ENCODE measurements at regions not wholly inside any gene's neighbourhood (a gene's known extent, or its start where the extent isn't known, plus 50 kb on each side); places are given as distances from the start of the nearest gene placed in this dataset.

- H3K9ac ChIP-seq (ENCODE audit: low read depth in 1 of 2, low read length in 2 of 2), result no peak overlapping the region
- TF ChIP-seq MAX (IDR thresholded peaks at IDR 0.05), result no peak
- TF ChIP-seq REST (IDR thresholded peaks at IDR 0.05), result no peak
- no peak for TF ChIP-seq GABPA (IDR thresholded peaks at IDR 0.05 in 1 of 2, conservative IDR thresholded peaks at IDR 0.05 in 1 of 2)
- TF ChIP-seq TAF1 (conservative IDR thresholded peaks at IDR 0.05), result no peak
- TF ChIP-seq FOXA2 (IDR thresholded peaks at IDR 0.05), result no peak
- TF ChIP-seq ZBTB33 (IDR thresholded peaks at IDR 0.05), result no peak
- no peak for TF ChIP-seq FOXA1 (IDR thresholded peaks at IDR 0.05)
- TF ChIP-seq HNF4A (conservative IDR thresholded peaks at IDR 0.05), result no peak
- TF ChIP-seq YY1 (IDR thresholded peaks at IDR 0.05), result no peak
- TF ChIP-seq CTCF (IDR thresholded peaks at IDR 0.05; ENCODE audit: low read depth, low read length, missing input control), result no peak
- H3K9me3 ChIP-seq (ENCODE audit: control insufficient read depth in 4 of 4, low read length in 3 of 4), result no peaks in the 10 kb centered on the region
- H3K4me3 ChIP-seq (ENCODE audit: low read depth in 1 of 3, low read length in 3 of 3), result no peak overlapping the region
- no peak overlapping the region for H3K27ac ChIP-seq (ENCODE audit: low read depth in 1 of 2, low read length in 2 of 2)
- 26% methylated on average over 2 of the region's 2 CpGs for WGBS
- no peaks in the 10 kb centered on the region for H3K4me1 ChIP-seq (ENCODE audit: control insufficient read depth in 4 of 4, insufficient read depth in 4 of 4, low read length in 3 of 4)
- no peaks in the 10 kb centered on the region for H3K27me3 ChIP-seq (ENCODE audit: control insufficient read depth in 4 of 4, insufficient read depth in 4 of 4, low read length in 3 of 4)
- no peak for DNase-seq (ENCODE audit: low spot score)
- H3K36me3 ChIP-seq (ENCODE audit: control insufficient read depth in 4 of 4, insufficient read depth in 3 of 4, low read depth in 1 of 4, low read length in 3 of 4), result no peaks in the 10 kb centered on the region
Measured at GRCh38 chr6:121873595-121873994, 438.1 kb downstream of the GJA1 start.

- Histone ChIP-seq H3K27ac (ENCODE audit: low read depth in 1 of 2, low read length in 2 of 2) (no peak overlapping the region), H3K4me3 (ENCODE audit: low read depth in 1 of 3, low read length in 3 of 3) (no peak overlapping the region), H3K9me3 (ENCODE audit: control insufficient read depth in 4 of 4, low read length in 3 of 4) (no peaks in the 10 kb centered on the region), H3K9ac (ENCODE audit: low read depth in 1 of 2, low read length in 2 of 2) (no peak overlapping the region), H3K36me3 (ENCODE audit: control insufficient read depth in 4 of 4, insufficient read depth in 3 of 4, low read depth in 1 of 4, low read length in 3 of 4) (no peaks in the 10 kb centered on the region), H3K4me1 (ENCODE audit: control insufficient read depth in 4 of 4, insufficient read depth in 4 of 4, low read length in 3 of 4) (no peaks in the 10 kb centered on the region), H3K27me3 (ENCODE audit: control insufficient read depth in 4 of 4, insufficient read depth in 4 of 4, low read length in 3 of 4) (no peaks in the 10 kb centered on the region)
- no peak for DNase-seq (ENCODE audit: low spot score)
- TF ChIP-seq CTCF (IDR thresholded peaks at IDR 0.05; ENCODE audit: low read depth, low read length, missing input control) (no peak), EGR1 (IDR thresholded peaks at IDR 0.05; ENCODE audit: low read depth in 2 of 2) (no peak), TAF1 (conservative IDR thresholded peaks at IDR 0.05) (no peak), REST (IDR thresholded peaks at IDR 0.05) (no peak), ZBTB33 (IDR thresholded peaks at IDR 0.05) (no peak), HNF4G (IDR thresholded peaks at IDR 0.05) (no peak), RXRA (IDR thresholded peaks at IDR 0.05) (no peak), MAX (IDR thresholded peaks at IDR 0.05) (no peak), FOXA2 (IDR thresholded peaks at IDR 0.05) (no peak), YY1 (IDR thresholded peaks at IDR 0.05) (no peak)
Measured at GRCh38 chr6:121876721-121877120, 441.3 kb downstream of the GJA1 start.

Data from liver (tissue), 8 donors.